Small intestine (tissue), 7 donors: ENCODE measurements at regions not wholly inside any gene's neighbourhood (a gene's known extent, or its start where the extent isn't known, plus 50 kb on each side); places are given as distances from the start of the nearest gene placed in this dataset.

Source experiments
- DNase-seq, 2 donors: peaks; one replicate each; pipeline versions ENCODE4 v3.0.0 to v3.0.0-alpha.2; 2013
- FAIRE-seq: peaks from 2 replicates; lab custom pipeline; 2012; peaks lifted over from hg19 to GRCh38; lab: Jason Lieb, UNC
- H3K27ac ChIP-seq, 3 donors: one replicate each; pipeline ENCODE4 v1.5.1; 2013; ENCODE audit warnings: low read length in 2 of 3, mild to moderate bottlenecking in 2 of 3, control low read depth in 1 of 3, inconsistent platforms in 1 of 3, low read depth in 1 of 3, moderate library complexity in 1 of 3
- H3K27me3 ChIP-seq, 3 donors: one replicate each; pipeline ENCODE4 v1.6.1; 2013; ENCODE audit warnings: low read length in 3 of 3, inconsistent platforms in 1 of 3; ENCODE audit not compliant: control insufficient read depth in 3 of 3, insufficient read depth in 3 of 3
- H3K36me3 ChIP-seq, 3 donors: one replicate each; pipeline ENCODE4 v1.6.1; 2013; ENCODE audit warnings: low read length in 3 of 3, inconsistent platforms in 1 of 3, low read depth in 1 of 3, mild to moderate bottlenecking in 1 of 3, moderate library complexity in 1 of 3; ENCODE audit not compliant: control insufficient read depth in 3 of 3, insufficient read depth in 2 of 3
- H3K4me1 ChIP-seq, 3 donors: one replicate each; pipeline ENCODE4 v1.6.1; 2013; ENCODE audit warnings: low read length in 2 of 3, inconsistent platforms in 1 of 3, low read depth in 1 of 3, mild to moderate bottlenecking in 1 of 3, moderate library complexity in 1 of 3; ENCODE audit not compliant: control insufficient read depth in 3 of 3, insufficient read depth in 2 of 3
- H3K4me3 ChIP-seq, 3 donors: one replicate each; pipeline ENCODE4 v1.5.1; 2013; ENCODE audit warnings: low read length in 3 of 3, control low read depth in 1 of 3, inconsistent platforms in 1 of 3, low read depth in 1 of 3, mild to moderate bottlenecking in 1 of 3, moderate library complexity in 1 of 3
- H3K9me3 ChIP-seq, 2 donors: one replicate each; pipeline ENCODE4 v1.6.1; 2013; ENCODE audit warnings: low read depth in 1 of 2, low read length in 1 of 2; ENCODE audit not compliant: control insufficient read depth in 2 of 2, insufficient read depth in 1 of 2
- WGBS, 3 donors: extraction: QIAGEN DNeasy Blood & Tissue Kit; methylation state at CpG; one replicate each; pipeline ENCODE4 v1.1.7; 2013; 5-methylcytosine and 5-hydroxymethylcytosine counted together
- donor health status: healthy with polysubstance abuse.
- donor health status: control.
- donor health status: control.
- donor health status: Bipolar disorder and iron deficiency.
- donor health status: healthy.

DNA sequence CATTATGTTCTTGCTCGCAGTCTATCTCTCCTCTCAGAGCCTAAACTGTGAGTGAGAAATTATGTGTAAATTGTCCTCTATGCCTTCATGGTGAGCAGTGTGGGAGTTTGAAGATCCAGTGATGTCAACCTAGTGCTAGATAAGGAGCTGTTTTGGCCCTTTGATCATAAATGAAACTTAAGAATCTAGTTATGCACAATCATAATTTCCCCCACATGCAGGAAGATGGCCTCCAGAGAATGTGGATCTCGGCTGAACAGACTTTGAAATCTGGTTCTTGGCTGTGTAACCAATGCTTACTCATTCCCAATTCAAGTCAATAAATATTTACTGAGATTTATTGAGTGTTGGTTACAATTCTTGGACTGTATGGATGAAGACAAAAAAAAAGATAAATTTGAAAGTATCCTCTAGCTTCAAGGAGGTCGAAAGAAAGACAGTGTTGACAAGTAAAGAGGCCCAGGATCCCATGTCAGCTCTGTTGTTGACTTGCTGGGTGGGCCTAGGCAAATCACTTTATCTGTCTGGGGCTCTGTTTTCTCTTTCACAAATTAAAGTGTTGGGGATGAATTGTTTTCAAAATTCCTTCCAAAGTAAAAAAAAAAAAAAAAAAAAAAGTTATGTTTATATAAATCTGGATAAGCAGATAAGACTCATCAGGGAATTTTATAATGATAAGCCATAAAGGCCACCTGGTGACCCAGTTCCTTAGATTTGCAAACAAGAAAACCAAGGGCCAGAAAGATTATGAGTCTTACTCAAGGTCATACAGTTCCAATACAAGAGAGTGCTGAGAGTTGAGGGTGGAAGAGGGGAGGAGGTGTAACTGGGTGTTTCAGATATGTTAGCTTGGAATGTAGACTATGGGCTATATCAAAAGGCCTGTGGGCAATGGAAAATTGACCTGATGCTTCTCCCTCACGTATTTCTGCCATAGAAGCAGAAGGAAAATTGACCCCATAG is 969.9 kb downstream of the KCNMA1 start:
- no peak overlapping the region for H3K27ac ChIP-seq
- DNase-seq (no peak), FAIRE-seq (no peak)
- WGBS, 3 donors = 56 to 57% (median 56%) methylated on average over 4 of the region's 4 CpGs
- no peaks in the 10 kb centered on the region for H3K9me3 ChIP-seq
- H3K27me3 ChIP-seq = no peaks in the 10 kb centered on the region
- no peaks in the 10 kb centered on the region for H3K36me3 ChIP-seq
- H3K4me1 ChIP-seq = no peaks in the 10 kb centered on the region
- H3K4me3 ChIP-seq = no peak overlapping the region

DNA sequence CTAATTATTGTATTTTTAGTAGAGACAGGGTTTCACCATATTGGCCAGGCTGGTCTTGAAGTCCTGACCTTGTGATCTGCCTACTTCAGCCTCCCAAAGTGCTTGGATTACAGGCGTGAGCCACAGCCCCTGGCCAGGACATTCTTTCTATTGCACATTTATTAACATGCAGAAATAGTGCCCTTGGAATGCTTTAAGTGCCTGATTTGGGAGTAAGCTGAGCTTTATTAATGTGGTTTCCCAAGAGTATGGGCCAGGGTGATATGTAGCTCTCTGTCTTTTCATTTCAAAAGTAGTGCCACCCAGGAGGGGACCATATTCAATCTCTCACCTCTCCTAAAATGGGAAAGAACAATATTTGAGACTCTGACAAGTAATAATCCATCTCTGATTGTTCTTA is 970.7 kb downstream of the KCNMA1 start:
- Histone ChIP-seq H3K4me1 (no peaks in the 10 kb centered on the region), H3K27me3 (no peaks in the 10 kb centered on the region), H3K27ac (no peak overlapping the region), H3K36me3 (no peaks in the 10 kb centered on the region), H3K9me3 (no peaks in the 10 kb centered on the region), H3K4me3 (no peak overlapping the region)
- WGBS, 3 donors = 76 to 83% (median 79%) methylated on average over 1 of the region's 1 CpG
- FAIRE-seq = no peak
- DNase-seq = no peak

DNA sequence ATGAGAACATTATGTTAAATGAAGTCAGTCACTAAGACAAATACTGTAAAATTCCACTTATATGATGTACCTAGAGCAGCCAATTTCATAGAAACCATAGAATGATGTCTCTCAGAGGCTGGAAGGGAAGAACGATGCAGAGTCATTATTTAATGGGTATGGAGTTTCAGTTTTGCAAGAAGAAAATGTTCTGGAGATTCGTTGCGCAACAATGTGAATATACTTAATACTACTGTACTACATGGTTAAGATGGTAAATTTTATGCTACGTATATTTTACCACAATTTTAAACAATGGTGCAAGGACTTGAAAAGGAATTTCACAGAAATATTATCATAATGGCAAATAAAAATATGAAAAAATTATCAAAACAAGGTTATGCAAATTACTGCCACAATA is 972.6 kb downstream of the KCNMA1 start:
- Histone ChIP-seq H3K27ac (no peak overlapping the region), H3K4me3 (no peak overlapping the region), H3K9me3 (no peaks in the 10 kb centered on the region), H3K27me3 (no peaks in the 10 kb centered on the region), H3K4me1 (no peaks in the 10 kb centered on the region), H3K36me3 (no peaks in the 10 kb centered on the region)
- DNase-seq (no peak), FAIRE-seq (no peak)
- 86 to 91% (median 90%) methylated on average over 4 of the region's 4 CpGs for WGBS, 3 donors

DNA sequence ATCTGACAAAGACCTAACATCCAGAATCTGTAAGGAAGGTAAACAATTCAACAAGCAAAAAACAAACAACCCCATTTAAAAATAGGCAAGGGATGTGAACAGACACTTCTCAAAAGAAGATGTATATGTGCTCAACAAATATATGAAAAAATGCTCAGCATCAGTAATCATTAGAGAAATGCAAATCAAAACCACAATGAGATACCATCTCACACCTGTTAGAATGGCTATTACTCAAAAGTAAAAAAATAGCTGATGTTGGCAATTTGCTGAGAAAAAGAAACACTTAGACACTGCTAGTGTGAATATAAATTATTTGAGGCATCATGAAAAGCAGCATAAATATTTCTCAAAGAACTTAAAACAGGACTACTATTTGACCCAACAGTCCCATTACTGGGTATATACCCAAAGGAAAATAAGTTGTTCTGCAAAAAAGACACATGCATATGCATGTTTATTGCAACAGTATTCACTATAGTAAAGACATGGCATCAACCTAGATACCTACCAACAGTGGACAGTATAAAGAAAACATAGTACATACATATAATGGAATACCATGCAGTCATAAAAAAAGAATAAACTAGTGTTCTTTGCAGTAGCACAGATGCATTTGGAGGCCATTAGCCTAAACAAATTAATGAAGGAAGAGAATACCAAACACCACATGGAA is 980.1 kb downstream of the KCNMA1 start:
- no peaks in the 10 kb centered on the region for H3K27me3 ChIP-seq
- H3K4me3 ChIP-seq = no peak overlapping the region
- DNase-seq (no peak), FAIRE-seq (no peak)
- no peaks in the 10 kb centered on the region for H3K4me1 ChIP-seq
- H3K27ac ChIP-seq = no peak overlapping the region
- no peaks in the 10 kb centered on the region for H3K9me3 ChIP-seq
- H3K36me3 ChIP-seq = no peaks in the 10 kb centered on the region

DNA sequence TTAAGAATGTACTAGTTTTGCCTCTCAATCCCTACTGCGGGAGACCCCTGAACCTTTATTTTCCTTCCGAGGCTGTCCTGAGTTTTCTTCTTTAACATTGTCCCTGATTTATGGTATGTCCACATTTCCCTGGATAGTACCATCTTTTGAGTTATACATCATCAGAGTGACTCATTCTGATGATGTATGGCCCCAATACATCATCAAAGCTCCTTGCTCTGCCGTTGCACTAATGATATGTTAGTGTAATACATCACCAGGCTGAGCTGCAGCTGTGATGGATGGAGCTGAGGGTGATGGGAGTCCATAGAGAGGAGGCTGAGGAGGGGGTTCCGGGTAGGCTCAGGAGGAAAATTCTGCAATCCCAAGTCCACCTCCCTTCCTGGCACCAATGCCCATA is 986.5 kb downstream of the KCNMA1 start:
- no peak for FAIRE-seq
- H3K9me3 ChIP-seq = no peaks in the 10 kb centered on the region
- peaks cover 0 to 5% (median 0%) of the 10 kb centered on the region in 3 donors for H3K4me1 ChIP-seq
- H3K4me3 ChIP-seq = no peak overlapping the region
- H3K27ac ChIP-seq = no peak overlapping the region
- 72 to 74% (median 73%) methylated on average over 4 of the region's 4 CpGs for WGBS, 3 donors
- no peaks in the 10 kb centered on the region for H3K27me3 ChIP-seq
- no peak for DNase-seq
- H3K36me3 ChIP-seq = no peaks in the 10 kb centered on the region

DNA sequence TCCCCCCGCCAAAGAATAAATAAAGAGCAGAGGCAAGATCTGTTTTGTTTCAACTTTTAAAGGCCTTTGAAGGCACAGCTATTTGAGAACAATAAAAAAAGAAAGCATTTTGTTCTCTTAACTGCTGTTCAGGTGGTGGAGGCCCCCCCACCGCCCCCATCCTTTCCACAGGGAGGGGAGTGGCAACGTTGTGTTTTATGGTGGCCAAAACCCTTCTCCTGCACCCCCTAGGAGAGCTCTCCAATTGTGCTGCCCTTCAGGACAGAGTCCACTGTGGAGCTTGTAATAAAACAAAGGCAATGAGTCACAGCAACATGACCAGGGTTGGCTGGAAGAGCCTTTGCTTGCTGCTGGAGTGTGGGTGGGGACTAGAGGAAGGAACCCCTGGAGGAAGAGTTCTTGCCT is 987.9 kb downstream of the KCNMA1 start:
- H3K27ac ChIP-seq = no peak overlapping the region
- peak; percentile 58 to 72 for DNase-seq
- H3K4me1 ChIP-seq = peaks cover 0 to 5% (median 0%) of the 10 kb centered on the region in 3 donors
- no peaks in the 10 kb centered on the region for H3K9me3 ChIP-seq
- H3K27me3 ChIP-seq = no peaks in the 10 kb centered on the region
- H3K4me3 ChIP-seq = no peak overlapping the region
- WGBS, 3 donors = 7 to 46% (median 32%) methylated on average over 3 of the region's 3 CpGs
- H3K36me3 ChIP-seq = no peaks in the 10 kb centered on the region
- FAIRE-seq = no peak

DNA sequence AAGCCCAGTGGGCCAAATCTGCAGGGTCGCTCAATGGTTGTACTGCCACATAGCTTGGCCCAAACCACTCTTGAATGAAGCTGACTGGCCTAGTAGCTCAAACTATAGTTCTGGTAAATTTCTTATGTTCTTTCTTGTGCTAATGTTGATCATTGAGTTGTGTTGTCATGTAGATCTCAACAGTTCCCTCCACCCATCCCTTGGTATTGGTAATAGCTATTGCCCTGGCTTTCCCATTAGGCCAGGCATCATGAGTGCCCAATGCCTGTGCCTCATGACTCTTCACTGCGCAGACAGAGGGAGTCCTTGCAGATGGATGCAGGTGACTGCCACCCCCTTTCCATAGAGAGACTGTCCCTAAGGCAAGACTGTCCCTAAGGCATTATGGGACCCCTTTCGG is 988.4 kb downstream of the KCNMA1 start:
- Histone ChIP-seq H3K4me1 (peaks cover 0 to 5% (median 0%) of the 10 kb centered on the region in 3 donors), H3K9me3 (no peaks in the 10 kb centered on the region), H3K4me3 (no peak overlapping the region), H3K27ac (no peak overlapping the region), H3K27me3 (no peaks in the 10 kb centered on the region), H3K36me3 (no peaks in the 10 kb centered on the region)
- DNase-seq = no peak
- no peak for FAIRE-seq
- 67 to 73% (median 68%) methylated on average over 3 of the region's 3 CpGs for WGBS, 3 donors

DNA sequence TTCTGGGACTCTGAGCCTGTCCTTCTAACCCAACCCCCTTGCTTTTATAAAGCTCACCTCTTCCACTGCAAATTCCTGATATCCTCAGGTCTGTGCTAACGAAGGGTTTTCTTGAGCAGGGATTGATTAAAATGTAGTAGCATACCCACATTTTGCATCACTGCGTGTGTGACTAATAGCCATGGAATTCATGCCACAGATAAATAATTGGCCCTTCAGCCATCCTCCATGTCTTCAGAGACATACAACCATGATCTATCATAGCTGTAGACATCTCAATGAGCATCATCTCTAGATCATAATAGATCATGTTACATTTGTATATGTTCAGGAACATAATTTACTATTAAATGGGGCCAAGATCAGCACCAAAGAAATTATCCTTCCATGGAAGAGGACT is 990.3 kb downstream of the KCNMA1 start:
- no peak overlapping the region for H3K4me3 ChIP-seq

More for the DNA sequence above, 990.3 kb downstream of the KCNMA1 start:
- no peak for FAIRE-seq
- DNase-seq = no peak
- Histone ChIP-seq H3K27me3 (no peaks in the 10 kb centered on the region), H3K9me3 (no peaks in the 10 kb centered on the region), H3K36me3 (no peaks in the 10 kb centered on the region), H3K27ac (no peak overlapping the region), H3K4me1 (peaks cover 0 to 5% (median 0%) of the 10 kb centered on the region in 3 donors)
- WGBS, 3 donors = 87 to 89% (median 88%) methylated on average over 2 of the region's 2 CpGs
